NCI-H1105 treated with DMSO at 0.1 percent for 48 hours (cell line): ENCODE measurements at regions not wholly inside any gene's neighbourhood (a gene's known extent, or its start where the extent isn't known, plus 50 kb on each side); places are given as distances from the start of the nearest gene placed in this dataset.

Source experiments
- DNase-seq: peaks from one replicate; lab custom pipeline; 2025; lab: John Stamatoyannopoulos, UW

DNA sequence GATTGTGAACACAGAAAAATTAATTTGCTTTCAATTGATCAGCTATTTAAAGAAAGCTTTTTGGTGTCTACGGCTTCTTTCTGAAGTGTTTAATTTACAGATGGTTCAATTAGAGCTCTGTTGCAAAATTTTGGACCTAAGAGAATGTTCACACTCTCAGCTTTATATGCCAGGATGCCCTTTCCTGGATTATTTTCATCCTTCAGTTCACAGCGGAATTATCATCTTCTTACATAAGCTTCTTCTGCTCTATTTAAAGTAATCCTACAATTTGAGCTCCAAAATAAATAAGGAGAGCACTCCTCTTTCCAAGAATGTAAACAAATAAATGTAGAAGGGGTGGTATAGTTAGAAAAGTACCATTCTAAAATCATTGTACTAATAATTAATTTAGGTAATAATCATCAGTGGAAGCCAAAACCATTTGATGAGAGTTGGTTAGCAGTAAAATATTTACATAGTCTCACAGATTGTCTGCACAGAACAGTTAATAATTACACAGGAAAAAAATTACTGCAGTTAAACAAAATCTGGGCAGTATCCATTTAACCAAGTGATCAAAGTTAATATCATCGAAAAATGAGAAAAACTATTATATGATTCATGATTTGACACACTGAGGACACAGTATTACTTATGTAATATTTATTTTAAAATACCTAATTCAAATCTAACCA lies 298.0 kb upstream of the TMEM229A start:
- no peak for DNase-seq

DNA sequence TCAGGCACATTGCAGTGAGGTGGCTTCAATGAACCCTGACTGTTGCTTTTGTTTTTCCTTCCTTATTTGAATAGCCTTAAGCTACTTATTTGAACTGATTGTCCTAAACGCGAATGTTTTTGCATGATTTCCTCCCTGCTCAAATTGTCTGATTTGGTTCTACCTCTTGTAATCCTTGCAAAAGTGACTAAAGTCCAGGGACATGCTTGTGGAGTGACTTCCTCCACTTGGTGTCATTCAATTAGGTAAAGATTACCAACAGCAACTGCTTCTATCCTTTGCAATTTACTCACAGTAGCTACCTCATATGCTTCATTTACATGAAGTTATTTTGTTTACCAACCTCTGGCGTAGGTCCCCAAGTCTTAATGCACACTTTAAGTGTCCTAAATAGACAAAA lies 295.9 kb upstream of the TMEM229A start:
- DNase-seq, result no peak

DNA sequence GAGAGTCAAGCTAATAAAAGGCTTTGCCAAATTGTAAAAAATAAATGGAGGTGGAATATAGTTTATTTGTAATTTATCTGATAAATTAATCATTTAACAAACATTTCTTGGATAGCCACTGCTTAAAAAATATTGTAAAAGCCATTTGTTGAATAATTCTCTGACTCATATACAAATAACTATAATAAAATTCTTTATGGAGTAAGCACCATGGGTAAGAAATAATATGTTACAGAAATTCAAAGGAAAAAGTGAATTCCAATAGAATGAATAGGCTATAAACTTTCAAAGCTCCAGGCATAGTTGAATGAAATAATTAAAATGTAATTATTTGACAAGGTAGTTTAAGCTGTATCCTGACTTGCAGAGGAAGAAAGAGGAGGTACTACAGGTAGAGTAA lies 291.4 kb upstream of the TMEM229A start:
- no peak for DNase-seq

DNA sequence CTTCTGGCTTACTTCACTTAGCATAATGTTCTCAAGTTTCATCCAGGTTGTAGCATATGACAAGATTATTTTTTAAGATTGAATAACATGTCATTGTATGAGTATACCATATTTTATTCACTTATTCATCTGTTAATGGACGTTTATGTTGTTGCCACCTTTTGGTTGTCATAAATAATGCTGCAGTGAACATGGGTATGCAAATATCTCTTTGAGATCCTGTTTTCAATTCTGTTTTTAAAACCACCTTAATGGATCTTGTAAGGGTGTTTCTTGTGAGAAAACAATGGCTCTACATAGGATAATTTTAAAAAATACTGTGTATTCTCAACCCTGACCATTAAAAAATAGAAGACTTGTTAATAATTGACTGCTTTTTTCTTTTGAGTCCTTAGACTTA lies 290.7 kb upstream of the TMEM229A start:
- no peak for DNase-seq

DNA sequence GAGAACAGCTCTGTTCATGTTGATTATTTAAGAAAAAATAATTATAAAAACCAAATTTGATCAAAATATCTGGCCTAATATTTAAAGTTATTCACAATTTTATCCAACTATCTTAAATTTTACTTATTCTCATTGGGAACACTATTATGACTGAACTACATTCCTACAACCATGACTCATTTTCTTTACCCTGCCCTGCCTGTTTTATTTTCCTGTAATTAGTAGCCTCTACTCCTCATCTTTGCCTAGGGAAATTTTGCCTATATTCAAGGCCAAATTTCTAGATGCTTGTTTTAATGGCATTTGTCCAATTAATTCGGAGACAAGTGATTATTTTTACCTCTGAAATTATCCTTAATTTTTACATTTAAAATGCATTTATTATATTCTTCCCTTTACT lies 289.7 kb upstream of the TMEM229A start:
- DNase-seq, result no peak

DNA sequence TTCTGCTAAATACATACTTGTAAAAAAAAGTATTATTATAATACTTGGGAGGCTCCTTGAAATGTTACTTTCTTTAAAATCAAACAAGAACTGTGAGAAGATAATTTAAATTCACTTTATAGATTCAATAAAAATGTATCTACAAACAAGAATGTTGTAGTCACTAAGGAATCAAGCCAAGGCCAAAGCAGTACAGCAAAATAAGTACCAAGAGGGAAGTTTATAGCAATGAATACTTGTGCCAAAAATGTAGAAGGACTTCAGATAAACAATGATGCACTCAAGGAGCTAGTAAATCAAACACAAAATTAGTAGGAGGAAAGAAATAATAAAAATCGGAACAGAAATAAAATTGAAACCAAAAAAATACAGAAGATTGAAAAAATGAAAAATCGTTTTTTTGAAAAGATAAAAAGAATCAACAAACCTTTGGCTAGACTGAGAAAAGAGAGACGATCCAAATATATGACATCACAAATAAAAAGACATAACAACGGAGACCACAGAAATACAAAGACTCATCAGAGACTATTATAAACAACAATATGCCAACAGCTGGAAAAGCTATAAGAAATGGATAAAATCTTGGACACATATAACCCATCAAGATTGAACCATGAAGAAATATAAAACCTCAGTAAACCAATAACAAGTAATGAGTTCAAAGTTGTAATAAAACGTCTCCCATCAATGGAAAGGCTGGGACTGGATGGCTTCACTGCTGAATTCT lies 286.0 kb upstream of the TMEM229A start:
- no peak for DNase-seq

DNA sequence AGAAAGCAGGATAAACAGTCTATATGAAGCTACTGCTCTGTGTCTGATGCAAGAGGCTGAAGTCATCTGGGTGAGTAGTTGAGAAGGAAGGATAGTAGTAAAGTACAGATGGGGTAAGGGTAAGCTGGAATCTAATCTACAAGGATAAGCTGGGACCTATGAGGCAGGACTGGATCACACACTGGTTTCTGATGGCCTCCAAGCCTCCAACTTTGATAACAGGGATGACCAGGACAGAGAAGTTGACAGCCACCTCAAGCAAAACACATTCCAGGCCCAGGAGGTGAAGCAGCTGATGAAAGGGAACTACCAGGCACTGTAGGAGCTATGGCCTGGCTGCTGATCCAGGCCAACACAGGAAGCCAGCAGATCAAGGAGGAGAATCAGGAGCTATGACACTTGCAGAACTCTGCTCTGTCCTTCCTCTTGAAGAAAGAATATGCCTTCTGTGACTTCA lies 278.1 kb upstream of the TMEM229A start:
- DNase-seq, result no peak

DNA sequence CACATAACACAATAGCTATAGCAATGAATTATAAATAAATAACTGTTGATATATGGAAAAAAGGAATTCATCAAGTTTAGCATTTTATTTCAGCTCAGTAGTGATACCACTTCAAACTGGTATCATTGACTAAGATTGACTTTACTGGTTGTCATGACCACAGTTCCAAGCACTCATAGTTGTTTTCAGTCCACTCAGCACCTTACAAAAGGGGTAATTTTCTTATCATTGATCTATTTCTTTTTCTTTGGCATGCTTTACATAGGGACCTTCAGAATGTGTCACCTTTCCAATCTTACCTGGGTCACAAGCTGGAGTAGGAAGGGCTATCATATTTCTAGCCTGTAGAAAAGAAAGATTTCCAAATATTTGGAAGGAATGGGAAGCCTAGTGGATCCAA lies 275.5 kb upstream of the TMEM229A start:
- no peak for DNase-seq

DNA sequence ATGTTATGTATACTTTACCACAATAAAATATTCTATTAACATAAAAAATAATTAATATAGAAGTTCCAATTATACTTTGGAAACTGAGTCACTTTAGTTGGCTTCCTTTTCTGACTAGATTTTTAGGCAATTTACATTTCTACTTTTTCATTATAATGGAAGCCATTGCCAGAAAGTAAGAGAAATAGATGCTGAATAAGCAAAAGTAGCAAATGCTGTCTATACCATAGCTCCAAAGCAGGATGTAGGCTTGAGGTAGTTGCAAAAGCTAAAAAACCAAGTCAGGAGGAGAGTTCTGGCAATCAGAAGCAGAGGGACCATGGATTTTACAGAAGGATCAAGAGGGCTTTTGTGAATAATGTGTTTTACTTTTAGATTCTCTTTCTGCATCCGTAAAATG lies 262.4 kb upstream of the TMEM229A start:
- no peak for DNase-seq

DNA sequence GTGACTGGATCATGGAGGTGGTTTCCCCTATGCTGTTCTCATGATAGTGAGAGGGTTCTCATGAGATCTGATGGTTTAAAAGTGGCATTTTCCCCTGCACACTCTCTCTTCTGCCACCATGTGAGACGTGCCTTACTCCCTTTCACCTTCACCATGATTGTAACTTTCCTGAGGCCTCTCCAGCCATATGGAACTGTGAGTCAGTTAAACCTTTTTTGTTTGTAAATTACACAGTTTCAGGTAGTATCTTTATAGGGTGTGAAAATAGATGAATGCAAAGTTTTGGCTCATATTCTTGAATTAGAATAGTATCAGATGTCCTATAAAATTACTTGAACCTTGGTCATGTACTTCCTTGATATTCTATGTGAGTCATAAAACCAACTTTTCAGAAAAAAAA lies 252.1 kb upstream of the TMEM229A start:
- no peak for DNase-seq

DNA sequence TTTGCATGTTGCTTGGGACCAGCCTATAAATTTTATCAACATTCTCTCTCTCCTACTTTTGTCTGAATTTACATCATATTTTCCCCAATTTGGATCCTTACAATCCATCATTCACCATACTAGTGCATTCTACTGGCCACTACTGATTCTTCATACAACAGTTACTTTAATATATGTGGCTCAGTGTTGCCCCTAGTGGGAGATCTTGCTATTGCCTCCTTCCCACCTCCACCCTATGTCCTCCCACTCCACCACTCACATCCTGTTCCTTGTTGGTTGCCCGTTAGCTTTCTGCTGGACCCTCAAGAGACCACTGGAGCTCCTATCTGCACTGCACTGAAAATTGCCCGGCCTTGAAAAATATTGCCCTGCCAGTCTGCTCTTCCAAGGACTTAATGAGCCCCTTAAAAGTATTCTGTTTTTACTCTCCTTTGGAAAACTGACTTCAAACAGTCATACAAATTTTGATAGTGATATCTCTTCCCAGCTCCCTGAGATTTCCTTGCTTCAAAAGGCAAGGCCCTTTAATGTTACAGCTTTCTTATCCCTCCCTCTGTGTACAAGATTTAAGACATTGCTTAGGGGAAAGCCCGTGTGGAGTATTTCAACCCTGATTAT lies 243.2 kb upstream of the TMEM229A start:
- DNase-seq, result no peak

DNA sequence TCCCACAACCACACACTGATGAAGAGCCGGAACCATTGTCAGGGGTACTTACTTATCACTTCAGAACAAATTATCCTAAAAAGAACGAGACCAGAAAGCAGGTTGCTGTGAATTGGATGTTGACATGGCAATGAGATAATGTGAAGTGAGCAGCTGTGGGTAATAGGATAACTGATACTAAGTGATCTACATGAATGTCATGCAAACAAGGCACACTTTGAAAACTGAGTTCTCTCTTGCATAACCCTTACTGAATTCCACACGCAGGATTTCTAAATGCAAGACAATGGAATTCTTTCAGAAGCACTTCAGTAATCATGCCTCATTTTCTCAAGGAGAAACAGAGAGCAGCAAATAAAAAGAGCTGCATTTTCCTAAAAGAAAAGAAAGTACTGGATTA lies 242.5 kb upstream of the TMEM229A start:
- peak; percentile 50 for DNase-seq

DNA sequence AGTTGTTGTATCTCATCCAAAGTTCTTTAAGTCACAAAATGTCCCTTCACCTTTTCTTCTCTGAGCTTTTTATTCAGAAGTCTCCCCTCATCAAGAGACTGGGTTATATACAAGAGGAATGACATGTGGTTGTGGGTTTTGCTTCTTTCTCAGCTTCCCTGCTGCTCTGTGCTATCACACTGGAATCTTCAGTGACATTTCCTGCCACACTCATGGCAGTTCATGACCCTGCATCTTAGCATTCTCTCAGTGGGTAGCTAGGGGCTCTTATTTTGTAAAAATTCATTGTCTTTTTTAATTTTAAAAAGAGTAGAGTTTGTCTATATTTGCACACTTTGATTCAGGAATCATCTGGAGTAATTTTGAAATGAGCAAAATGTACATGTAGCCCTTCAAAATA lies 236.9 kb upstream of the TMEM229A start:
- no peak for DNase-seq

DNA sequence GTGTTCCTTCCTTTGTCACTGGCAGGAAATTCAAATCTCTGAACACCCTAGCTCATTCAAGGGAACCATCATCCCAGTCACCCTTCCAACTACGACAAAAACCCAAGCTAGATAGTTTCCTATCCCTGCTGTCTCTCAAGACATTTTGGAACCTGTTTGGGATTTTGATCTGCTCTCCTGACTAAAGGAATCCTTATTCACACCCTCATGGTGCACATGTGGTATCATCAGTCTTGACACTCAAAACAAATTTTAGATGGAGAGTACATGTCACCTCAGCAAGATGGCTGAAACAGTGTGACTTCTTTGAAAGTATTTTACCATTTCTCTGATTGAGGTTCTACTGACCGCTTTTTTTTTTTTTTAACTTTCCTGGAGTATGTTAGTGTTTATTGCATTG lies 234.3 kb upstream of the TMEM229A start:
- DNase-seq, result no peak

DNA sequence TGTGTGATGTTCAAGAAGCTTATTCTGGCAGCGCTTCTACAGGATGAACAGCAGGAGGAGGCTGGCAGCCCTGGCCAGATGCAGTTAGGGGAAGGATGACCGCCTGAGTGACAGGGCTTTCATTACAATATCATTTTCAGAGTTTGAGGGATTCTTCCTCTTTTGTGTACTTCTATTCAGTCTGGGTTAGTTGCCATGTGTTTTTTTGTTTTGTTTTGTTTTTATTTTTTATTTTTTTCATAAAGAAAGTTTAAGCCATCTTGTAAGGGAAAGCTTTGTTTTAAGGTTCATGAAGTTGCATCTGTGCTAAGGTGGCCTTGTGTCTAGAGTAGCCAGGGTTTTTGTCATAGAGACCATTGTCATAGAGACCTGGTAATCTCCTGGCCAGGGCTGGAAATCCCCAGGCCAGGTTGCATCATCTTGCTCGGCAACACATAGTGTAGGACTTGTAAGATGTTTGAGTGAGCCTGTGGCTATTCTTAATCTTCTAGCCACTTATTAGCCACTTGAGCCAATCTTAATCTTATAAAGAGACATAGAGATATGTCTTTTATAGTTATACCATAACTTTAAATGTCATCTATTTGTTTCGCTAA lies 230.5 kb upstream of the TMEM229A start:
- DNase-seq, result no peak

DNA sequence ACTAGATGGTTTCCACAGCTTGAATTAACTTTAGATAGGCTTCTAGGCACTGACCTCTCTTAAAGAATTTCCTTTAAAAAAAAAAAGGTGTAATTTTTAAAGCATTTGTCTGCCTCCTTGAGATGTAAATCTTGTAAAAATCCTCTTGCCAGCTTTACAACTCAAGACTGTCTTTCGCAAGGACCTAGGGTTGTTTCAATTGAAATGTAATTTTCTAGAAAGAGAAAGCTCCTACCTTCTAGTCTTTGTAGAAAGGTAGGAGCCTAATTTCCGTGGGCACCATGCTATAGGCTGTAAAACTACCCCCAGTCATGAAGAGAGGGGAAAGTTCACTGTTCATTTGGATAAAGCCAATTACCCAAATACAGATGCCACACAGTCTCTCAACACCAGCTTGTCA lies 228.8 kb upstream of the TMEM229A start:
- no peak for DNase-seq

DNA sequence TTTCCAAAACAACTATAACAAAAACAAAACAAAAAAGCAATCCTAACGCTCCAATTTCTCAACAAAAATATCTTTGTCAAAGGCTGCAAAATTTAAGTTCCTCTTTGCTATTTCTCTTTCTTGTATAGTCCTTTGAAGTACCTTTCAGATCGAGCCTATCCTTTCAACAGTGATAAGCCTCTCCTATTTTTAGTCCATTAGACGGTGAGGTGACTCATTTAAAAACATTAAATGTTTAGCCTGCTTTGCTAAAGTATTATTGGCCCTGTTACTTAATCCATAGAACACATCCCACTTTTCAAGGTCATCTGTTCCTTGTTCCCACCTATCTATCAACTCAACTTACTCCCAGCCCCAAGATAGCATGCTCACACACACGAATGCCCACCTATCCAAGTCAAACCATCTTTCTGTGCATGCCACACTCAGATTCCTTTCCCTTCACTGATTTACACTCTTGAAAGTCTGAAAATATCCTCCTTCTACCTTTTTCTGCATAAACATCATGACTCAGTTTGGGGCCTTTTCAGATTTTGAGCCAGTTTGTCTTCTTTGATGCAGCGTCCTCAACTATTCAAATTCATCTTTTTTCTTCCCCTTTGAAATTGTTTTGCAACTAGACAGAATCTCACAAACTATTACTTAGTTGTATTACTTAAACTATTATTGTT lies 224.9 kb upstream of the TMEM229A start:
- no peak for DNase-seq

DNA sequence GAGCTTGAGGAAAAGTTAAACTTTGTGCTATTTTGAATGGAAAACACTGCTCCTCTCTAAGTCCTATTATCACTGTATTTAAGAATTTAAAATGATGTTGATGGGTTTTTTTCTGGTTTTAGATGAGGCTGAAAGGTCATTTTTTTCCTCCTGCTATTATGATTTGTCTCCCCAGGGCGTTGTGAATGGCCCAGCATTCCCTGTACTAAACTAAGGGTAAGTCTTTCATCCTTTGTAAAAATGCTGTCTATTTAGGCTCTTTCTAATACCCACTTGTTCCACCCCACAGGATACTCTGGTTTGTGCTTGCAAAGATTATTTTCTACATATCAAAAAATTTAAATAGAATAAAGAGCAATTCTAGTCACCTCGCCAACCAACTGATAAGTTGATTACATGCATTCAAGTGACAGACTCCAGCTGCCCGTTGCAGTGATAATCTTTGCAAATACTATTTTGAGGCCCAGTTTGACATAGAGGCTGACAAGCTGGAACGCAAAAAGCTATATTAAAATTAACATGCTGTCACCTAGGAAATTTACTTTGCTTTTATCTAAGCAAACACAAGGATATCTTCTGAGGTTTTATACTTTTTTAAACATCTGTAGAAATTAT lies 222.3 kb upstream of the TMEM229A start:
- no peak for DNase-seq

DNA sequence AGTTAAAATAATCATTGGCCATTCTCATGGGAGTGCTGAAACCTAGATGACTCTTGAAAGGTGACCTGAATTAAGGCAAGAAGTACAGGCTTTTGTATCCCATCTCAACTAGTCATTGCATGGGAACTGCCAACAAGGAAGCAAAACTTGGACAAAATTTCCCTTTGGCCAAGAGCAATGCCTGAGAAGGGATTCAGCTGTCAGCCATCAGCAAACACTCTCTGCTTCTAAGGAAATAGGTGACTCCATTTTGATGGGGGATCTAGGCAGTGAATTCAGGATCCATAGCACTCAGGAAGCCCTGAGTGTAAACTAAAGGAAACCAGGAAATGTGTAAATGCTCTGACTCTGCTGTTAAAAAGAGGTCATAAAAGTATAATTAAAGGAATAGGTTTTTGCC lies 221.5 kb upstream of the TMEM229A start:
- no peak for DNase-seq

DNA sequence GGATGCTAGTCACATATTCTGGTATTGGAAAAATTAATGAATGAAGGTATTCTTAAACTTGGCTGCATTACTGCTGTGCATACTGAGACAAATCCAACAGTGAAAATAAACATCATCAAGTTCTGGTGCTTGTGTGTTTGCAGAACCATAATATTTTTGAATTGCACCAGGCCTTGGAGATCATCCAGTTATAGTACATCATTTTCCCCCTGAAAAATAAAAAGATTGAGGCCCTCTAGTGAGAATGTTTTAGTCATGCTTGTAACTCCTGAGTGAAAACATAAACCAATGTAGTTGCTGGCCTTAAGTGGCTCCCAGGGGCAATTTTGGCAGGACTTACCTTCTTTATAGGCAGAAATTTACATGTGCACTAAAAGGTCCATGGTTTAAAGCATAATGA lies 218.8 kb upstream of the TMEM229A start:
- no peak for DNase-seq

DNA sequence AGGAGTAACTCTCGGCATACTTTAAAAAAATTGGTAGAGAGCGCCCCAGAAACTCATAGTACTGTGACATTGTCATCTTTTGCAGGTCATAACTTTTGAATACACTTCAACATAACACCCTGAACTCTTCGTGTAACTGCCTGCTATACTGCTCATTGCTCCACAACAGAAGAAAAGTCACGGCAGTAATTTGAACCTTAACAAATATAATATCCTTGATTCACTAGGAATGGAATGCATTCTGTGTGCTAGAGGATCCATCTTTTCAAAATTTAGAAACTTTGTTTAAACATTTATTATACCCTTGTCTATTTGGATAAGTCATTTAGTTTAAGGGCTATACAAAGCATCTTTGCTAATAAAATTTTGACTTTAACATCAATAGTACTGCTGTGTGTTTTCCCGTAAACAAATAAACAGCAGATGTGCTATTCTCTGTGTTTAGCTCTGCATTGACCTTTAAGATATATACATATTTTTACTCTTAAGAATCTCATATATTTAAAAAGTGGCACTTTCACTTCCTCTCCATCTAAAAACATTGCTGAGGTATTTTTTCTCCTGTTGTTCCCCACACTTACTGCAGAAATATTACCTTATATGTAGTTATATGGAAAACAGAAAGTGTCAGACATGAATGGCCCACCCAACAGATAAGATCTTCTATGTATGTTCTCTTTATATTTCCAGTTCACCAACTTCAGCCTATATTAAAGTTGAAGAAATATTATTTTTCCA lies 217.6 kb upstream of the TMEM229A start:
- DNase-seq, result no peak
